MCF 10A (cell line): ENCODE measurements at regions not wholly inside any gene's neighbourhood (a gene's known extent, or its start where the extent isn't known, plus 50 kb on each side); places are given as distances from the start of the nearest gene placed in this dataset.

ENCODE experiments used
- BruUV-seq: library from RNA; stranded (reverse); fragments of 400-500 nt; replicated peaks from 2 replicates; lab custom pipeline; 2021; lab: Mats Ljungman, UMichigan
- CTCF ChIA-PET: fragments of 300-600 bp; sonication (Branson Sonifier 250); formaldehyde crosslinking; extraction: SDS; loops from one replicate; lab custom pipeline; 2021; ENCODE audit warnings: antibody characterized with exemption, inconsistent platforms; lab: Yijun Ruan, JAX
- POLR2A ChIA-PET: fragments of 300-600, 350-650 bp; sonication (Branson Sonifier 250); formaldehyde crosslinking; extraction: SDS; loops from one replicate; lab custom pipeline; 2020; ENCODE audit warnings: antibody characterized with exemption, inconsistent platforms; lab: Yijun Ruan, JAX
- DNase-seq: peaks from one replicate; pipeline ENCODE4 v3.0.0-alpha.2; 2018; ENCODE audit not compliant: unreplicated experiment
- H3K27ac Mint-ChIP-seq: one replicate; pipeline ENCODE4 v1.8.0; 2022; ENCODE audit warnings: mild to moderate bottlenecking, low read depth, mixed read lengths; ENCODE audit not compliant: unreplicated experiment
- H3K27me3 Mint-ChIP-seq: one replicate; pipeline ENCODE4 v1.8.0; 2022; ENCODE audit warnings: mixed read lengths; ENCODE audit not compliant: insufficient read depth, unreplicated experiment
- H3K36me3 Mint-ChIP-seq: one replicate; pipeline ENCODE4 v1.8.0; 2022; ENCODE audit warnings: mild to moderate bottlenecking, moderate library complexity, mixed read lengths; ENCODE audit not compliant: insufficient read depth, unreplicated experiment
- H3K4me1 Mint-ChIP-seq: one replicate; pipeline ENCODE4 v1.8.0; 2022; ENCODE audit warnings: mixed read lengths; ENCODE audit not compliant: insufficient read depth, unreplicated experiment
- H3K4me3 Mint-ChIP-seq: one replicate; pipeline ENCODE4 v1.8.0; 2022; ENCODE audit warnings: mild to moderate bottlenecking, moderate library complexity, mixed read lengths; ENCODE audit not compliant: unreplicated experiment
- H3K9me3 Mint-ChIP-seq: one replicate; pipeline ENCODE4 v1.8.0; 2022; ENCODE audit warnings: mixed read lengths; ENCODE audit not compliant: unreplicated experiment
- intact Hi-C: fragments of 100-400 bp; cut with micrococcal nuclease; formaldehyde crosslinking; loops from 2 replicates; pipeline ENCODE4 v1.14.1; 2022
- TF ChIP-seq, protein P1 (sequence below): fragments of 200-600 bp; IDR thresholded peaks from one replicate; pipeline ENCODE4 v1.8.0; 2022; ENCODE audit warnings: antibody characterized with exemption, mild to moderate bottlenecking; ENCODE audit not compliant: unreplicated experiment

DNA sequence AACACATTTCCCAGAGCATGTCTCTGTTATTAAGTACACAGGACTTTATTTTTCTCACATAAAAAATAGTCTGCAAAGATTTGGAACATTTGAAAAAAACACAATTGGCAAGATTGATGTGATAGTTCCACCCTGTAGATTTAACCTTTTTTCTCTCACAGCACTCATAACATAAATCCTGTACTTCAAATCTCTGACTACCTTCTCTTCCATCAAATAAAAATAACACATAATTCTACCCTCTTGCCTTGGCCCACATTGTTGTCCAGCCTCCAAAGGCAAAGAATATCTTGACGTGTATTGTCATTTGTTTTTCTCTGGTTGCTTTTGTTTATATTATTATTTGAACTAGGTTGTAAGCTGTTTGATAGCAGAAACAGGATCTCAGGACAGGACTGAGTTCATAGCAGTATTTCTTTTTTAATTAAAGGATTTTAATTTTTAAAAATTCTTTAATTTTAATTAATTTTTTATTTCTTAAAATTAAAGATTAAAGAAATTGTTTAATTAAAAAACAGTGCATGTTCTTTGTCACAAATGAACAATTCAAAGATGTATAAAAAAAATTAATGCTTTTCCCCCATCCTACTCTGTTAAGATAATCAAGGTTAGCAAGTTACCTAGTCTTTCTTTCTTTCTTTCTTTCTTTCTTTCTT is 69.1 kb upstream of the PCSK1 start:
- Mint-ChIP-seq H3K36me3 (no peaks in the 10 kb centered on the region), H3K9me3 (no peaks in the 10 kb centered on the region), H3K27me3 (no peaks in the 10 kb centered on the region), H3K4me1 (peaks cover 12% of the 10 kb centered on the region), H3K4me3 (no peak overlapping the region), H3K27ac (no peak overlapping the region)
- POLR2A ChIA-PET, result no interaction called here
- intact Hi-C loops, result no loop called here
- TF ChIP-seq, protein P1, sequence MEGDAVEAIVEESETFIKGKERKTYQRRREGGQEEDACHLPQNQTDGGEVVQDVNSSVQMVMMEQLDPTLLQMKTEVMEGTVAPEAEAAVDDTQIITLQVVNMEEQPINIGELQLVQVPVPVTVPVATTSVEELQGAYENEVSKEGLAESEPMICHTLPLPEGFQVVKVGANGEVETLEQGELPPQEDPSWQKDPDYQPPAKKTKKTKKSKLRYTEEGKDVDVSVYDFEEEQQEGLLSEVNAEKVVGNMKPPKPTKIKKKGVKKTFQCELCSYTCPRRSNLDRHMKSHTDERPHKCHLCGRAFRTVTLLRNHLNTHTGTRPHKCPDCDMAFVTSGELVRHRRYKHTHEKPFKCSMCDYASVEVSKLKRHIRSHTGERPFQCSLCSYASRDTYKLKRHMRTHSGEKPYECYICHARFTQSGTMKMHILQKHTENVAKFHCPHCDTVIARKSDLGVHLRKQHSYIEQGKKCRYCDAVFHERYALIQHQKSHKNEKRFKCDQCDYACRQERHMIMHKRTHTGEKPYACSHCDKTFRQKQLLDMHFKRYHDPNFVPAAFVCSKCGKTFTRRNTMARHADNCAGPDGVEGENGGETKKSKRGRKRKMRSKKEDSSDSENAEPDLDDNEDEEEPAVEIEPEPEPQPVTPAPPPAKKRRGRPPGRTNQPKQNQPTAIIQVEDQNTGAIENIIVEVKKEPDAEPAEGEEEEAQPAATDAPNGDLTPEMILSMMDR, result no peak
- no peak for DNase-seq
- no TSS peak for BruUV-seq
- CTCF ChIA-PET, result interaction anchor here (0.7 kb wide), 1 partner anchor 210 kb away, joined by 3 read pairs; no protein-coding TSS in a partner anchor

DNA sequence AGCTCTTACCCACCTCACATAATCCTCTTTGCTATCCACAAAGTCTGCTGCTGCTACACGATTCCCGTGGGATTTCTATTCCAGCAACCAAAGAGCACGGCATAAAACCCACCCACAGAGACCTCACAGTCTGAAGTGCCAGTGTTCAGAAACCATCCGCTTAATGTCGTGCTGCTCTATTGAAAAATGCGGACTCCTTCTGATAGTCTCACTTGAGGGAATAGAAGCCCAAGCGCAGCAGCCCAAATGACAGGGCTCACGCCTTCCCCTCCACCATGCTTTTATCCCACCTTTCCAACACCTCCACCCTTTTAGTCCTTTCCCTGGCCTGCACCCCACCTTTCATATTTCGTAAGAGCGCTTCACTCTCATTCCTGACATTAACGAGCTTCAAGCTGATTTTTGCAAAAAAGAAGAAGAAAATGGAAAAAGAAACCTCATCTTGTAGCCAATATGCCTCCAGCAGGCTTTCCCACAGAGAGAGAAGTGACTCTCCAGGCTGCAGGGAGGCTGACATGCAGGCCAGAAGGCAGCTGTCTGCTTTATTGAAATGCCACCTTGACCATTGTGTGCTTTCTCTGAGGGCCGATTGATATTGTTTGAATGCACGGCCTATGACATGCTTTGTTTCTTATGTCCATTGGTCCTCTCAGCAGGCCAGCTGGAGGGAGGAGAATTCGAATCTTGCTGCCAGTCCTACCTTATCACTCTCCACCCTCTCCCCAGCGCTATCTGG is 70.6 kb upstream of the PCSK1 start:
- ChIA-PET CTCF (interaction anchor here (0.6 kb wide), 1 partner anchor 87 kb away, joined by 3 read pairs; no protein-coding TSS in a partner anchor), POLR2A (interaction anchor here (0.8 to 1.5 kb wide), 3 partner anchors 9 to 48 kb away, joined by 3 to 4 read pairs (median 3); no protein-coding TSS in a partner anchor)
- TF ChIP-seq, protein P1, result no peak
- peaks cover 15% of the 10 kb centered on the region for H3K4me1 Mint-ChIP-seq
- H3K27me3 Mint-ChIP-seq, result no peaks in the 10 kb centered on the region
- DNase-seq, result no peak
- BruUV-seq, result no TSS peak
- H3K36me3 Mint-ChIP-seq, result no peaks in the 10 kb centered on the region
- no peak overlapping the region for H3K4me3 Mint-ChIP-seq
- intact Hi-C loops, result no loop called here
- no peaks in the 10 kb centered on the region for H3K9me3 Mint-ChIP-seq
- H3K27ac Mint-ChIP-seq, result no peak overlapping the region

GRCh38 chr5:96506376-96506775 is 73.3 kb upstream of the PCSK1 start:
- peaks cover 22% of the 10 kb centered on the region for H3K4me1 Mint-ChIP-seq
- no peaks in the 10 kb centered on the region for H3K9me3 Mint-ChIP-seq
- H3K4me3 Mint-ChIP-seq, result no peak overlapping the region
- no peaks in the 10 kb centered on the region for H3K27me3 Mint-ChIP-seq
- BruUV-seq, result no TSS peak
- intact Hi-C loops, result loop anchor here (5.0 kb wide), 1 partner anchor 649 kb away; no protein-coding TSS in a partner anchor
- TF ChIP-seq, protein P1, result no peak
- ChIA-PET CTCF (interaction anchor here (0.9 to 2.2 kb wide), 6 partner anchors 11 to 162 kb away, joined by 3 to 9 read pairs (median 4); no protein-coding TSS in a partner anchor), POLR2A (interaction anchor here (1.5 kb wide), 1 partner anchor 99 kb away, joined by 5 read pairs; no protein-coding TSS in a partner anchor)
- H3K36me3 Mint-ChIP-seq, result no peaks in the 10 kb centered on the region
- no peak for DNase-seq
- peak overlapping the region; percentile 46 for H3K27ac Mint-ChIP-seq
